GM21515 (cell line): ENCODE measurements at regions not wholly inside any gene's neighbourhood (a gene's known extent, or its start where the extent isn't known, plus 50 kb on each side); places are given as distances from the start of the nearest gene placed in this dataset.
"Not testable (repeated sequence)": the region's sequence is repeated elsewhere in the genome, so short reads cannot be mapped to it uniquely, and the experiment has no call there.

Experiments
- ATAC-seq: cut with Tn5 transposase; IDR thresholded peaks from one replicate; pipeline ENCODE4 v1.9.1; 2021; ENCODE audit not compliant: unreplicated experiment

DNA sequence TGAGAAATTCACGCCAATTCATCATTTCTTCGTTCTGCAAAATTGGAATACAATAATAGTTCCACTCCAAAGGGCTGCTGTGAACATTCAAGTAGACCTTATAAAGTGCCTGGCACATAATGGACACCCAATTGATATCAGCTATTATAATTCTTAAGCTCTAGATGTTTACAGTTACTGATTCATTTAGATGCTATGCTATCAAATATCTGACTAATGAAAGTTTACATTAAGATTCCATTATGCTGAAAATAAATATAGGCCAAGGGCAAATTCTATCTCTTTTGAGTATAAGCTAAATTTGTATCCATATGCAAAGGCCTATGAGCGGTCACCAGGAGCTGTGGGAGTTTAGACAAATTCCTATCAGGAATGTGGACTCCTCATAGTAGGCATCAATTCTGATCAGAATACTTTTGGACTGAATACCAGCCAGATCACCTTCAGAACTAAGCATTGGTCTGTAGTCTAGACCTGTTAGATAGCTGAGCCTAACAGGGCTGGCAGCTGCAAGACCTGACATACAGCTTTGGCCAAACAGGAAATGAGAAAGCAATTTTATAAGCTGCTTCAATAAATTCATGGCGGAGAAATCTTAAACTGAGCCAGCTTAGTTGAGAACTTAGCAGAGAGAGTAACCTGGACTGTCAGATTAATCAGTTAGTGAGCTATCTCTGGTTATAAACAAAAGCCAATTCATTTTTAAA is 384.3 kb upstream of the ACTRT1 start:
- ATAC-seq: no peak

GRCh38 chrX:128425546-128425945 is 373.3 kb upstream of the ACTRT1 start:
- no peak for ATAC-seq

DNA sequence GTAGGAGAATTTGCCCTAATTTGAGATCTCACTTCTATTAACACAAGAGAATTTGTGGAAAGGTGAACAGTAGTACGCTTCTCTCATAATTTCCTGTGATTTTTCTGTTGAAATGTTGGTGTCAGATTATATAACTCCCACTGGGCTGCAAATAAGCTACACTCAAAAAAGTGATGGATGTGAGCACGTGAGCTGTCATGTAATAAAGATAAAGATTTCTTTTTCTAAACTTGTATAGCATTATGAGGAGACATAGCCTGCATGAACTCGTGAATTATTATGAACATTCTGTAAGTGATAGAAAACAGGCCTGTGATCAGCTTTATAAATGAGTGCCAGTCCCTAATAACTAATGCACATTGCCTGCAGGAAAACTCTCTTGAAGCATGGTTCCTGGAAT is 356.6 kb upstream of the ACTRT1 start:
- no peak for ATAC-seq

- ATAC-seq: no peak
These were observed 344.4 kb upstream of the ACTRT1 start for GRCh38 chrX:128396601-128397000.

GRCh38 chrX:128383846-128384245 is 331.6 kb upstream of the ACTRT1 start:
- ATAC-seq: not testable (repeated sequence)

GRCh38 chrX:128365492-128365891 is 313.3 kb upstream of the ACTRT1 start:
- ATAC-seq: no peak

GRCh38 chrX:128335671-128336070 is 283.5 kb upstream of the ACTRT1 start:
- ATAC-seq: no peak

DNA sequence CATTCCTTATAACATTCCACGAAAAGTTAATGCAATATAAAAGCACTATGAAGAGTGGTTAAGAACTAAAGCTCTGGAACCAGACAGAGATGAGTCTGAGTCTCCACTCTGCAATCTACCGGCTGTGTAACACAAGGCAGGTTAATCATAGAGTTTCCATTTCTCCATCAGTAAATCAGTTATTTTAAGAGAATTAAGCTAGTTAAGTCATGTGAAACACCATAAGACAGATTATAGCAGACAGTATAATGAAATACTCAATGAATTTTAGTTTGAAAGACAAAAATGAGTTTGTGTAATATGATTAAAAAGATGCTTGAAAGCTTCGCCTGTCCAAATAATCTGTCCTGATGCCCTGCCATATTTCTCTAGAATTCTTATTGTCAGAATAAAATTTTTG is 282.6 kb upstream of the ACTRT1 start:
- ATAC-seq: no peak

DNA sequence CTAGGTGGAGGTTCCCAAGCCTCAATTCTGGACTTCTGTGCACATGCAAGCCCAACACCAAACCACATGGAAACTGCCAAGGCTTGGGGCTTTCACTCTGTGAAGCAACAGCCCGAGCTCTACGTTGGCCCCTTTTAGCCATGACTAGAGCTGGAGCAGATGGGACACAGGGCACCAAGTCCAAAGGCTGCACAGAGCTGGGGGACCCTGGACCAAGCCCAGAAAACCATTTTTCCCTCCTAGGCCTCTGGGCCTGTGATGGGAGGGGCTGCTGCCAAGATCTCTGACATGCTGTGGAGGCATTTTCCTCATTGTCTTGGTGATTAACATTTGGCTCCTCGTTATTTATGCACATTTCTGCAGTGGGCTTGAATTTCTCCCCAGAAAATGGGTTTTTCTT is 258.7 kb upstream of the ACTRT1 start:
- ATAC-seq: no peak

DNA sequence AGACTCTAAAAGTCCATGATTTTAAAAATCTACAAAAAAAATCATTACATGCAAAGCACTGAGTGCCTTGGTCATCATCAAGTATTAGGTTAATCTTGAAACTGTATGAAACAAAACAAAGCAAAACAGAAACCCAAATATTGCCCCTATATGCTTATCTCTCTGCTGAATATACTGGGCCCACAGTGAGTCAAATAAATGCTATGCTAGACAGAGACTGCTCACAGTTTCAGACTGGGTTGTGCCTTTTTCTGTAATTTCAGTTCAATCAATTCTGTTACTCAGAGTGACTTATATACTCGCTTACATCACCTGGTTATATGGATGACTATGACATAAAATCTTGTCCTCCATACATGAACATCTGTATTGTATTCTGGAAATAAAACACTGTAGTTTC is 257.1 kb upstream of the ACTRT1 start:
- ATAC-seq: no peak

GRCh38 chrX:128294198-128294597 is 242.0 kb upstream of the ACTRT1 start:
- no peak for ATAC-seq

GRCh38 chrX:128287693-128288092 is 235.5 kb upstream of the ACTRT1 start:
- no peak for ATAC-seq

DNA sequence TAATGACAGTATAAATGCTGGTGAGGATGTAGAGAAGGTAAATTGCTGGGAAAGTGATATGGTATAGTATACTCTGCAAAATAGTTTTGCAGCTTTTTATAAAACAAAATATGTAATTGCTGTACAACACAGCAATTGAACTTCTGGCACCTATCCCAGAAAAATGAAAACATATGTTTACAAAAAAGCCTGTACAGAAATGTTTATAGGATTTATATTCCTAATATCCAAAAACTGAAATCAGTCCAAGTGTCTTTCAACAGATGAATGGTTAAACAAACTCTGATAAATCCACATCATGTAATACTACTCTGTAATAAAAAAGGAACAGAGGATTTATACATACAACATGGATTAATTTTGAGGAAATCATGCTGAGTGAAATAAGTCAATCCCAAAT is 198.4 kb upstream of the ACTRT1 start:
- ATAC-seq: no peak

GRCh38 chrX:128216364-128216763 is 164.2 kb upstream of the ACTRT1 start:
- no peak for ATAC-seq

- ATAC-seq: no peak
These were observed 113.7 kb upstream of the ACTRT1 start for GRCh38 chrX:128165884-128166408.

DNA sequence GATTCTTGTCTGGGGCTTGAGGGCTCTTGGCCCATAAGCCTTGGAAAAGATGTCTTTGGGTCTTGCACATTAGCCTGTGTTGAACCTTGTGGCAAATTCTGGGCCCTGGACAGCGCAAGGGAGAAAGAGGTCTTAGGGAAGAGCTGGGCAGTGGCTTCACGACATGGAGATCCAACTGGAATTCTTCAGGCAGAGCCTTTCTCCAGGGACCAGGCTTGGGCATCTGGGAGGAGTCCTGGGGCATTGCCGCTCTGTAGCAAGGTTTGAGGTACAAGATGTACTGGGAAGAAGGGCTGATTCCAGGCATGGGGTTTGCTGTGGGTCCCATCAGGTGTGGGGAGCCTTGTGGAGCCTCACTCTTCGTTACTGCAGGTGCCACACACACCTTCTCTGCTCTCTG is 104.0 kb upstream of the ACTRT1 start:
- ATAC-seq: no peak

- ATAC-seq: no peak
These were observed 90.5 kb upstream of the ACTRT1 start for GRCh38 chrX:128142745-128143144.

GRCh38 chrX:128106630-128107029 is 54.4 kb upstream of the ACTRT1 start:
- ATAC-seq: no peak

GRCh38 chrX:128105659-128106058 is 53.5 kb upstream of the ACTRT1 start:
- ATAC-seq: no peak
